T-cell (primary cell): ENCODE measurements at regions not wholly inside any gene's neighbourhood (a gene's known extent, or its start where the extent isn't known, plus 50 kb on each side); places are given as distances from the start of the nearest gene placed in this dataset.

Experiments
- ATAC-seq, 4 experiments: fragments of 200-7000 bp in 3 of 4; fragments of 150-1000 bp in 1 of 4; cut with Tn5 transposase; replicated peaks in 1 of 4; 1 replicate in 3 of 4; 2 replicates in 1 of 4; pipeline ENCODE4 v1.10.0; 2021; ENCODE audit warnings: moderate library complexity in 3 of 4, mild to moderate bottlenecking in 2 of 4, moderate number of reproducible peaks in 1 of 4
- CTCF ChIA-PET, 2 donors: fragments of 300-600 bp; sonication (Branson Sonifier 250); formaldehyde crosslinking; loops; one replicate each; lab custom pipeline; 2022; ENCODE audit warnings: antibody characterized with exemption in 2 of 2; lab: Charles Lee
- POLR2A ChIA-PET, 2 donors: fragments of 300-600 bp; sonication (Branson Sonifier 250); formaldehyde crosslinking; loops; one replicate each; lab custom pipeline; 2022; ENCODE audit warnings: antibody characterized with exemption in 2 of 2; lab: Charles Lee
- DNase-seq, 35 experiments: peaks; one replicate each; pipeline versions ENCODE4 v3.0.0 to v3.0.0-alpha.2; 2013 to 2023
- H3K27ac ChIP-seq: one replicate; pipeline ENCODE4 v1.5.1; 2013; ENCODE audit warnings: low read length
- H3K27me3 ChIP-seq, 2 experiments: replicated peaks in 1 of 2; 1 replicate in 1 of 2; 2 replicates in 1 of 2; pipeline versions ENCODE4 v1.6.1 to v1.7.0; 2013; ENCODE audit warnings: low read length in 1 of 2, mixed read lengths in 1 of 2; ENCODE audit not compliant: control insufficient read depth in 2 of 2, insufficient read depth in 2 of 2; ENCODE audit errors: extremely low read depth in 1 of 2
- H3K36me3 ChIP-seq, 2 donors: 1 replicate in 1 of 2; 2 replicates in 1 of 2; pipeline versions ENCODE4 v1.6.1 to v1.7.0; 2013; ENCODE audit warnings: low read length in 1 of 2; ENCODE audit not compliant: control insufficient read depth in 2 of 2, insufficient read depth in 1 of 2; ENCODE audit errors: extremely low read depth in 1 of 2
- H3K4me1 ChIP-seq, 2 experiments: 1 replicate in 1 of 2; 2 replicates in 1 of 2; pipeline versions ENCODE4 v1.6.1 to v1.7.0; 2013; ENCODE audit warnings: low read length in 2 of 2, mixed read lengths in 1 of 2; ENCODE audit not compliant: insufficient read depth in 2 of 2, control insufficient read depth in 1 of 2; ENCODE audit errors: extremely low read depth in 1 of 2
- H3K4me3 ChIP-seq, 2 donors: 1 replicate in 1 of 2; 2 replicates in 1 of 2; pipeline versions ENCODE4 v1.5.1 to v1.7.0; 2013; ENCODE audit warnings: mild to moderate bottlenecking in 2 of 2, low read length in 1 of 2, moderate library complexity in 1 of 2; ENCODE audit not compliant: control insufficient read depth in 1 of 2; ENCODE audit errors: extremely low read depth in 1 of 2
- H3K9me3 ChIP-seq: 2 replicates; pipeline ENCODE4 v1.7.0; 2013
- H3K27ac Mint-ChIP-seq, 2 donors: one replicate each; pipeline ENCODE4 v1.8.0; 2020 to 2021; ENCODE audit warnings: mild to moderate bottlenecking in 2 of 2, mixed read lengths in 2 of 2
- H3K27me3 Mint-ChIP-seq, 2 donors: one replicate each; pipeline ENCODE4 v1.8.0; 2021 to 2022; ENCODE audit warnings: mixed read lengths in 2 of 2
- H3K36me3 Mint-ChIP-seq: one replicate; pipeline ENCODE4 v1.8.0; 2021; ENCODE audit warnings: mixed read lengths
- H3K4me1 Mint-ChIP-seq, 3 donors: one replicate each; pipeline ENCODE4 v1.8.0; 2020 to 2022; ENCODE audit warnings: mixed read lengths in 3 of 3, mild to moderate bottlenecking in 1 of 3
- H3K4me3 Mint-ChIP-seq, 3 donors: one replicate each; pipeline ENCODE4 v1.8.0; 2020 to 2022; ENCODE audit warnings: mild to moderate bottlenecking in 3 of 3, mixed read lengths in 3 of 3, moderate library complexity in 3 of 3
- H3K9me3 Mint-ChIP-seq, 3 donors: one replicate each; pipeline ENCODE4 v1.8.0; 2020 to 2022; ENCODE audit warnings: mixed read lengths in 3 of 3
- WGBS: methylation state at CpG from one replicate; pipeline ENCODE4 v1.1.5; 2013; ENCODE audit warnings: missing lambda C conversion rate; ENCODE audit not compliant: insufficient coverage; 5-methylcytosine and 5-hydroxymethylcytosine counted together

DNA sequence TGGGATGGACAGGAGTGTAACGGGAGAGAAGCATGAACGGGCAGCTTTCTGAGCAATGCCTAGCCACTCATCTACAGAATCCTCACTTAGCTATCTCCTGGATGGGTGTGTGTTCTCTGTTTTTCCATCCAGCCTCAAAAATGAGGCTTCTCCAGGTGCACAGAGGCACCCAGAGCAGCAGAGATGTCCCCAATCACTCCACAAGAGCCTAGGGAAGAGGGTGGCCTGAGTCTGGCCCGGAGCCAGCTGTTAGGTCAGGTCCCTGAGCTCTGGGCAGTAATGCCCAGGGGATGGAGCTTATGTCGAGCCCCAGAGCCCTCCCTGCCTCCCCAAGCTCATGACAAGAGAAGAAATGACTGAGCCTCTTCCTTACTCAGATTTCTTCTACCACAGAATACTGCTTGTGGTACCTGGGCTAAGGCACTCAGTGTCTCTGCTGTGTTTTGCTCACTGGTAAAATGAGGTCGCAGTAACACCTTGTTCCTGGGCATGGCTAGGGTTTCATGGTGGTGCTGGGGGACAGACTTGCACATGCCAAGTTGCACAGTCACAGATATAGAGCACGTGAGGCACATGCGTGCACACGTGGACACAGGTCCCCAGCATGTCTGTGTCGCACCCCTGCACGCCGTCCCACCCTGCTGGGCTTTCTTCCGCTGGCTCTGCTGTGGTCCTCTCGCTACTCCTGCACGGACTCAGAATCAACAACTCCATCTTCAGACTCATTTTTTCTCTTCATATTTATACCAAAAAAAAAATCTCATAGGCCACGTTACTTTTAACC is 86.6 kb upstream of the SOX1 start:
- H3K36me3 Mint-ChIP-seq: no peaks in the 10 kb centered on the region
- H3K27me3 Mint-ChIP-seq: peaks cover 24 to 28% of the 10 kb centered on the region in 2 donors
- CTCF ChIA-PET: no interaction called here
- WGBS: 86% methylated on average over 11 of the region's 15 CpGs
- Histone ChIP-seq H3K9me3 (no peaks in the 10 kb centered on the region), H3K4me1 (no peaks in the 10 kb centered on the region), H3K4me3 (no peak overlapping the region), H3K27me3 (peaks cover 2 to 15% of the 10 kb centered on the region in 2 experiments), H3K27ac (no peak overlapping the region), H3K36me3 (no peaks in the 10 kb centered on the region)
- POLR2A ChIA-PET: no interaction called here
- ATAC-seq (no peak), DNase-seq (no peak)
- H3K4me1 Mint-ChIP-seq: peaks cover 0 to under 1% (median 0%) of the 10 kb centered on the region in 3 donors
- peaks cover 0 to 3% (median 0%) of the 10 kb centered on the region in 3 donors for H3K9me3 Mint-ChIP-seq
- H3K27ac Mint-ChIP-seq: no peak overlapping the region
- no peak overlapping the region for H3K4me3 Mint-ChIP-seq

DNA sequence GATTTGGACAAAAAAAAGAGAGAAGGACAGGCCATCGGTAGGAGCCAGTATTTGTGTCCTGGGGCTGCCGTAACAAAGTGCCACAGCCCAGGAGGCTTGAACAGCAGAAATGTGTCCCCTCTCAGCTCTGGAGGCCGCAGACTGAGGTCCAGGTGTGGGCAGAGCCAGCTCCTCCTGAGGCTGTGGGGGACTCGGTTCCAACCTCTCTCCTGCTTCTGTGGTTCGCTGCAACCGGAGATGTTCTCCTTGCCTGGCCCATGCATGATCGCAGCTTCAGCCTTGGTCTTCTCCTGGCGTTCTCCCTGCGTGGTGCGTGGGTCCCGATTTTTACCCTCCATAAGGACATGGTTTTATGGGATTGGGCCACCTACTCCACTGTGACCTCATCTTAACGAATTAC is 85.9 kb upstream of the SOX1 start:
- no peaks in the 10 kb centered on the region for H3K36me3 ChIP-seq
- Mint-ChIP-seq H3K27ac (no peak overlapping the region), H3K4me1 (no peaks in the 10 kb centered on the region), H3K4me3 (no peak overlapping the region), H3K9me3 (no peaks in the 10 kb centered on the region), H3K27me3 (peaks cover 24 to 28% of the 10 kb centered on the region in 2 donors), H3K36me3 (no peaks in the 10 kb centered on the region)
- H3K27ac ChIP-seq: no peak overlapping the region
- no peaks in the 10 kb centered on the region for H3K9me3 ChIP-seq
- peaks cover 2 to 15% of the 10 kb centered on the region in 2 experiments for H3K27me3 ChIP-seq
- no peak overlapping the region for H3K4me3 ChIP-seq
- CTCF ChIA-PET: no interaction called here
- H3K4me1 ChIP-seq: no peaks in the 10 kb centered on the region
- POLR2A ChIA-PET: no interaction called here
- 86% methylated on average over 11 of the region's 12 CpGs for WGBS
- DNase-seq (no peak), ATAC-seq (no peak)

DNA sequence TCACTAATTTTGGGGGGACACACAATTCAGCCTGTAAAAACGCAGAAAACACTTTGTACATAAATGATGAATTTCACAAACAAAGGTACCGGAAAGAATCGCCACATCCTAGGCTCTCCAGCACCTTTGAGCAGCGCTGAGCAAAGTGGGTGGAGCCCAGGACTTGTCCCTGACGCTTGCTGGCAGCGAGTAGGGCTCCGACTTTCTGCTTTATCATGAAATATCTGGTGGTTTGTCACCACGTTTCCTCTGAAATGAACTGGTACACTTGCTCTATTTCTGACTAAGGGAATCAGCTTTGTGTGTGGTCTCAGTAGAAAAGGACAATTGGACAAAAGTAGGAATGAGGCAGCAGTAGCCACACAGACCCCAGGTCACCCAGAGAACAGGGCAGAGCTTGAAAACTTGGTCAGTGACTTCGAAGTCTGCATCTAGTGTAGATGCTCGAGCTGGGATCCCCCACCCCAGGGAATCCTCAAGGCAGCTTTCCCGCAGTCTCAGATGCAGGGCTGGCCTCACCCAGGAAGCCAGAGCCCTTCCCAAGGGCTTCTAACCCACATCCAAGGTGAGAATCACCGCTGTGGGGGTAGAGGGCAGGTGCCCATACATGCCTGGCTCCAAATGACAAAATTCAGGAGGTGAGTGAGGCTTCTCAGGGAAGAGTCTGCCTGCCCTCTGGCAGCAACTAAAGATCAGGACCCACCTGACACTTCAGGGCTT is 85.3 kb upstream of the SOX1 start:
- no peak overlapping the region for H3K4me3 Mint-ChIP-seq
- POLR2A ChIA-PET: no interaction called here
- H3K27ac Mint-ChIP-seq: no peak overlapping the region
- H3K4me1 Mint-ChIP-seq: no peaks in the 10 kb centered on the region
- DNase-seq (no peak), ATAC-seq (no peak)
- no peaks in the 10 kb centered on the region for H3K9me3 Mint-ChIP-seq
- Histone ChIP-seq H3K4me3 (no peak overlapping the region), H3K27ac (no peak overlapping the region), H3K27me3 (peaks cover 2 to 15% of the 10 kb centered on the region in 2 experiments), H3K36me3 (no peaks in the 10 kb centered on the region), H3K4me1 (no peaks in the 10 kb centered on the region), H3K9me3 (no peaks in the 10 kb centered on the region)
- 38% methylated on average over 9 of the region's 12 CpGs for WGBS
- CTCF ChIA-PET: no interaction called here
- peaks cover 24 to 28% of the 10 kb centered on the region in 2 donors for H3K27me3 Mint-ChIP-seq
- H3K36me3 Mint-ChIP-seq: no peaks in the 10 kb centered on the region

DNA sequence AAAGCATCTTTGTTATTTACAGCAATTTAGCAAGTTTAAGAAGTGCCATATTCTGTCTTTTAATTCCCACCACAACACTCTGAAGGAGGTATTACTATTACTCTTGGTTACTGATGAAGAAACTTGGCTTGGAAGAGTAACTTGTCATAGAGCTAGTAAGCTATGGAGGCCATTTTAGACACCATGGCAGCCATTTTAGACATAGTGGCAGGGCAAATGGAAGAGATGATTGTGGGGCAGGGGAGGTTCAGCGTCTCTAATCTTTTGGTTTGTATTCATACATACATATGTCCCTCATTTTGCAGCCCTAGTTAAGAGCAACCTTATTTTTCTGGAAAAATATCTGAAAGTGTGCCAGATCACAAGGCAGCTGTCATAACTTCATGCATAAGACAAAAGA is 82.6 kb upstream of the SOX1 start:
- Histone ChIP-seq H3K4me3 (no peak overlapping the region), H3K27me3 (peaks cover 2 to 15% of the 10 kb centered on the region in 2 experiments), H3K36me3 (no peaks in the 10 kb centered on the region), H3K4me1 (no peaks in the 10 kb centered on the region), H3K9me3 (no peaks in the 10 kb centered on the region), H3K27ac (no peak overlapping the region)
- H3K36me3 Mint-ChIP-seq: no peaks in the 10 kb centered on the region
- peaks cover 0 to 10% (median 6%) of the 10 kb centered on the region in 3 donors for H3K9me3 Mint-ChIP-seq
- ATAC-seq (no peak), DNase-seq (no peak)
- peaks cover 10 to 18% of the 10 kb centered on the region in 2 donors for H3K27me3 Mint-ChIP-seq
- CTCF ChIA-PET: no interaction called here
- no peak overlapping the region for H3K4me3 Mint-ChIP-seq
- POLR2A ChIA-PET: no interaction called here
- no CpG with 5 or more reads among the region's 1 CpG for WGBS
- H3K27ac Mint-ChIP-seq: no peak overlapping the region
- no peaks in the 10 kb centered on the region for H3K4me1 Mint-ChIP-seq

DNA sequence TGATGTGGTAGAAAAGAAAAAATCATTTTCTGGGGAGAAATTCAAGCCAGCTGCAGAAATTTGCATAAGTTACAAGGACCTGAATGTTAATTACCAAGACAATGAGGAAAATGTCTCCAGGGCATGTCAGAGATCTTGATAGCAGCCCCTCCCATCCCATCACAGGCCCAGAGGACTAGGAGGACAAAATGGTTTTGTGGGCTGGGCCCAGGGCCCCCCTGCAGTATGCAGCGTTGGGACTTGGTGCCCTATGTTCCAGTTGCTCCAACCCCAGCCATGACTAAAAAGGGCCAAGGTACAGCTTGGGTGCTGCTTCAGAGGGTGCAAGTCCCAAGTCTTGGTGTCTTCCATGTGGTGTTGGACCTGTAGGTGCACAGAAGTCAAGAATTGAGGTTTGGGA is 76.6 kb upstream of the SOX1 start:
- ATAC-seq: no peak

DNA sequence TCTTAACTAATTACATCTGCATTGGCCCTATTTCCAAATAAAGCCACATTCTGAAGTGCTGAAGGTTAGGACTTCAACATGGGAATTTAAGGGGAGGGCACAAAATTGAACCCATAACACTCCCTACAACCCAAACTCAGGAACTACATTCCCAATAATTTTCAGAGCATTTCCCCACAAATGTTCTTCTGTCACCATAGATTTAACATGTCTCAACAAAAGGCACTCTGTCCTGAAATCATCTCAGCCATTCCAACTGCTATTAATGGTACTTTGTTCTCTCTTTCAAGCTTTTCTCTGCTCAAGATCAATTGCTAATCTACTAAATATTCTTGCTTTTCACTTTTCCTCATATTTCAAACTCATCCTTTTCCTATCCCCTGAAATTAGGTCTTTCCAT is 74.0 kb upstream of the SOX1 start:
- Mint-ChIP-seq H3K36me3 (no peaks in the 10 kb centered on the region), H3K9me3 (peaks cover 19 to 21% (median 19%) of the 10 kb centered on the region in 3 donors), H3K27ac (no peak overlapping the region), H3K4me1 (no peaks in the 10 kb centered on the region), H3K4me3 (no peak overlapping the region), H3K27me3 (peaks cover 13 to 18% of the 10 kb centered on the region in 2 donors)
- H3K27me3 ChIP-seq: peaks cover 0 to 2% of the 10 kb centered on the region in 2 experiments
- no peaks in the 10 kb centered on the region for H3K9me3 ChIP-seq
- ChIA-PET CTCF (no interaction called here), POLR2A (no interaction called here)
- no peak for DNase-seq
- no peak overlapping the region for H3K27ac ChIP-seq
- ATAC-seq: no peak
- no peaks in the 10 kb centered on the region for H3K36me3 ChIP-seq
- H3K4me3 ChIP-seq: no peak overlapping the region
- H3K4me1 ChIP-seq: no peaks in the 10 kb centered on the region

More for the DNA sequence above, 76.6 kb upstream of the SOX1 start:
- ChIA-PET CTCF (no interaction called here), POLR2A (no interaction called here)
- H3K36me3 ChIP-seq: no peaks in the 10 kb centered on the region
- no peak overlapping the region for H3K27ac Mint-ChIP-seq
- H3K4me1 ChIP-seq: no peaks in the 10 kb centered on the region
- peaks cover 5 to 11% of the 10 kb centered on the region in 2 donors for H3K27me3 Mint-ChIP-seq
- H3K9me3 Mint-ChIP-seq: peaks cover 19 to 24% (median 21%) of the 10 kb centered on the region in 3 donors
- H3K27me3 ChIP-seq: no peaks in the 10 kb centered on the region
- H3K4me1 Mint-ChIP-seq: no peaks in the 10 kb centered on the region
- no peaks in the 10 kb centered on the region for H3K36me3 Mint-ChIP-seq
- 75% methylated on average over 1 of the region's 1 CpG for WGBS
- no peak overlapping the region for H3K4me3 Mint-ChIP-seq
- H3K27ac ChIP-seq: no peak overlapping the region
- DNase-seq: no peak
- H3K4me3 ChIP-seq: no peak overlapping the region
- H3K9me3 ChIP-seq: no peaks in the 10 kb centered on the region
